ENCODE measurements at regions not wholly inside any gene's neighbourhood (a gene's known extent, or its start where the extent isn't known, plus 50 kb on each side); places are given as distances from the start of the nearest gene placed in this dataset.

- no peak overlapping the region for H3K4me3 Mint-ChIP-seq
- H3K9me3 Mint-ChIP-seq, result no peaks in the 10 kb centered on the region
- no peak overlapping the region for H3K27ac Mint-ChIP-seq
- no peaks in the 10 kb centered on the region for H3K4me1 ChIP-seq (ENCODE audit: insufficient read depth)
- ATAC-seq (no peak), DNase-seq (ENCODE audit: low spot score) (no peak)
- no peaks in the 10 kb centered on the region for H3K79me2 ChIP-seq (replicated peaks; ENCODE audit: insufficient read depth)
- H3F3A ChIP-seq (replicated peaks; ENCODE audit: low read depth), result no peaks in the 10 kb centered on the region
- H3K36me3 Mint-ChIP-seq (ENCODE audit: low read depth), result no peaks in the 10 kb centered on the region
- no peaks in the 10 kb centered on the region for H3K9me2 ChIP-seq (ENCODE audit: insufficient read depth)
- no peak overlapping the region for H3K27ac ChIP-seq (ENCODE audit: low read depth)
- H2AFZ ChIP-seq, result no peak overlapping the region
- no peak for TF ChIP-seq ZNF462 (CRISPR knock-in tag; IDR thresholded peaks at IDR 0.05)
- no peak overlapping the region for H3K4me3 ChIP-seq
- H3K27me3 ChIP-seq (ENCODE audit: insufficient read depth), result no peaks in the 10 kb centered on the region
- no peaks in the 10 kb centered on the region for H4K20me1 ChIP-seq (replicated peaks; ENCODE audit: insufficient read depth)
- H3K4me2 ChIP-seq, result no peak overlapping the region
- H3K36me3 ChIP-seq (ENCODE audit: insufficient read depth), result no peaks in the 10 kb centered on the region
- no peaks in the 10 kb centered on the region for H3K27me3 Mint-ChIP-seq (ENCODE audit: insufficient read depth, low read depth, poor library complexity)
- H3K4me1 Mint-ChIP-seq, result no peaks in the 10 kb centered on the region
These were observed 2016.3 kb upstream of the CDH9 start for GRCh38 chr5:29054694-29055093.

DNA sequence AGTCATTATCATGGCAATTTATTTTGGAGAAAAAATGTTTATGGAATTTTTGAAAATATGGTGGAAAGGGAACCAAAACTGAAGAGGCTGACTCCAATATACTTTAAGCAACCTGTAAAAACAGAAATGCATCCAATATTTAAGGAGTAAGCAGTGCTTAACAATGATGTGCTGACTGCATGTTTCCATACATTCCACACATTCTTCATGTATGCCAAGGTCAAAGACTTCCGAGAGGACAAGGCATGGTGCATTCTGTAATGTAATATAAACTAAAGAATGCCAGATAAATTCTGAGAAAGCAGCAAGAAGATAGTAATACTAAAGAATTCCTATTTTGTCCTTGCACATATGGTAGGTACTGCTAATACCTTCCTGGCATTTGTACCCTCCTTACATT, 2015.9 kb upstream of the CDH9 start:
- Histone ChIP-seq H4K20me1 (replicated peaks; ENCODE audit: insufficient read depth) (no peaks in the 10 kb centered on the region), H3K9me2 (ENCODE audit: insufficient read depth) (no peaks in the 10 kb centered on the region), H3K4me2 (no peak overlapping the region), H2AFZ (no peak overlapping the region), H3K36me3 (ENCODE audit: insufficient read depth) (no peaks in the 10 kb centered on the region), H3K4me3 (no peak overlapping the region), H3K27ac (ENCODE audit: low read depth) (no peak overlapping the region), H3K4me1 (ENCODE audit: insufficient read depth) (no peaks in the 10 kb centered on the region), H3F3A (replicated peaks; ENCODE audit: low read depth) (no peaks in the 10 kb centered on the region), H3K27me3 (ENCODE audit: insufficient read depth) (no peaks in the 10 kb centered on the region), H3K79me2 (replicated peaks; ENCODE audit: insufficient read depth) (no peaks in the 10 kb centered on the region)
- no peak for ATAC-seq
- TF ChIP-seq, protein P1, sequence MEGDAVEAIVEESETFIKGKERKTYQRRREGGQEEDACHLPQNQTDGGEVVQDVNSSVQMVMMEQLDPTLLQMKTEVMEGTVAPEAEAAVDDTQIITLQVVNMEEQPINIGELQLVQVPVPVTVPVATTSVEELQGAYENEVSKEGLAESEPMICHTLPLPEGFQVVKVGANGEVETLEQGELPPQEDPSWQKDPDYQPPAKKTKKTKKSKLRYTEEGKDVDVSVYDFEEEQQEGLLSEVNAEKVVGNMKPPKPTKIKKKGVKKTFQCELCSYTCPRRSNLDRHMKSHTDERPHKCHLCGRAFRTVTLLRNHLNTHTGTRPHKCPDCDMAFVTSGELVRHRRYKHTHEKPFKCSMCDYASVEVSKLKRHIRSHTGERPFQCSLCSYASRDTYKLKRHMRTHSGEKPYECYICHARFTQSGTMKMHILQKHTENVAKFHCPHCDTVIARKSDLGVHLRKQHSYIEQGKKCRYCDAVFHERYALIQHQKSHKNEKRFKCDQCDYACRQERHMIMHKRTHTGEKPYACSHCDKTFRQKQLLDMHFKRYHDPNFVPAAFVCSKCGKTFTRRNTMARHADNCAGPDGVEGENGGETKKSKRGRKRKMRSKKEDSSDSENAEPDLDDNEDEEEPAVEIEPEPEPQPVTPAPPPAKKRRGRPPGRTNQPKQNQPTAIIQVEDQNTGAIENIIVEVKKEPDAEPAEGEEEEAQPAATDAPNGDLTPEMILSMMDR (conservative IDR thresholded peaks at IDR 0.05; ENCODE audit: low read depth in 2 of 2), result no peak
- Mint-ChIP-seq H3K4me3 (no peak overlapping the region), H3K9me3 (no peaks in the 10 kb centered on the region), H3K36me3 (ENCODE audit: low read depth) (no peaks in the 10 kb centered on the region), H3K27ac (no peak overlapping the region), H3K4me1 (no peaks in the 10 kb centered on the region), H3K27me3 (ENCODE audit: insufficient read depth, low read depth, poor library complexity) (no peaks in the 10 kb centered on the region)
- DNase-seq (ENCODE audit: low spot score), result peak; percentile 9

Data from GM23338 (cell line).